GM12865 (cell line): ENCODE measurements at regions not wholly inside any gene's neighbourhood (a gene's known extent, or its start where the extent isn't known, plus 50 kb on each side); places are given as distances from the start of the nearest gene placed in this dataset.

Source experiments
- DNase-seq: peaks from one replicate; pipeline ENCODE4 v3.0.0; 2010; ENCODE audit warnings: low read depth
- H3K4me3 ChIP-seq: 2 replicates; pipeline ENCODE4 v1.5.1; 2011; ENCODE audit warnings: mild to moderate bottlenecking, low read depth, low read length, control low read depth
- TF ChIP-seq, protein P1 (sequence below): IDR thresholded peaks from 2 replicates; pipeline ENCODE4 v1.5.1; 2011; ENCODE audit warnings: low read length, control low read depth, low read depth, inconsistent platforms; ENCODE audit not compliant: insufficient read depth; ENCODE audit errors: missing control alignments

DNA sequence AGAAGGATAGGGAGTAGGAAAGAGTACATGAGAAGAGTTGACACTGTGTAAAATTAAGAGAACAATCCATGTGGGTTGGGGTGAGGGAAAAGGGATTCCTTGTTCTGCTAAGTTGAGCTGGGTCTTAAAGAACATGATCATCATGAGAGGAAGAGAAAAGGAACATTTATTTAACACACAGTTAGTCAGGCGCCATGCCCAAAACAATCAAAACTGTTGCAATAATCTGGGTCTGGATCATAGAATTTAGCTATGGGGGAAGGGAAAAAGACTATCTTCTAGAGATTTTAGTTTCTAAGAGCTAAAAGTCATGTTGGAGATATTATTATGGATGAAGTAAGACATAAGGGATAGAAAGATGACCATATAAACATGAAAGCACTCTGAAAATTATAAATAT lies 178.9 kb downstream of the SEM1 start:
- DNase-seq, result no peak
- no peak overlapping the region for H3K4me3 ChIP-seq
- TF ChIP-seq, protein P1, sequence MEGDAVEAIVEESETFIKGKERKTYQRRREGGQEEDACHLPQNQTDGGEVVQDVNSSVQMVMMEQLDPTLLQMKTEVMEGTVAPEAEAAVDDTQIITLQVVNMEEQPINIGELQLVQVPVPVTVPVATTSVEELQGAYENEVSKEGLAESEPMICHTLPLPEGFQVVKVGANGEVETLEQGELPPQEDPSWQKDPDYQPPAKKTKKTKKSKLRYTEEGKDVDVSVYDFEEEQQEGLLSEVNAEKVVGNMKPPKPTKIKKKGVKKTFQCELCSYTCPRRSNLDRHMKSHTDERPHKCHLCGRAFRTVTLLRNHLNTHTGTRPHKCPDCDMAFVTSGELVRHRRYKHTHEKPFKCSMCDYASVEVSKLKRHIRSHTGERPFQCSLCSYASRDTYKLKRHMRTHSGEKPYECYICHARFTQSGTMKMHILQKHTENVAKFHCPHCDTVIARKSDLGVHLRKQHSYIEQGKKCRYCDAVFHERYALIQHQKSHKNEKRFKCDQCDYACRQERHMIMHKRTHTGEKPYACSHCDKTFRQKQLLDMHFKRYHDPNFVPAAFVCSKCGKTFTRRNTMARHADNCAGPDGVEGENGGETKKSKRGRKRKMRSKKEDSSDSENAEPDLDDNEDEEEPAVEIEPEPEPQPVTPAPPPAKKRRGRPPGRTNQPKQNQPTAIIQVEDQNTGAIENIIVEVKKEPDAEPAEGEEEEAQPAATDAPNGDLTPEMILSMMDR, result no peak

DNA sequence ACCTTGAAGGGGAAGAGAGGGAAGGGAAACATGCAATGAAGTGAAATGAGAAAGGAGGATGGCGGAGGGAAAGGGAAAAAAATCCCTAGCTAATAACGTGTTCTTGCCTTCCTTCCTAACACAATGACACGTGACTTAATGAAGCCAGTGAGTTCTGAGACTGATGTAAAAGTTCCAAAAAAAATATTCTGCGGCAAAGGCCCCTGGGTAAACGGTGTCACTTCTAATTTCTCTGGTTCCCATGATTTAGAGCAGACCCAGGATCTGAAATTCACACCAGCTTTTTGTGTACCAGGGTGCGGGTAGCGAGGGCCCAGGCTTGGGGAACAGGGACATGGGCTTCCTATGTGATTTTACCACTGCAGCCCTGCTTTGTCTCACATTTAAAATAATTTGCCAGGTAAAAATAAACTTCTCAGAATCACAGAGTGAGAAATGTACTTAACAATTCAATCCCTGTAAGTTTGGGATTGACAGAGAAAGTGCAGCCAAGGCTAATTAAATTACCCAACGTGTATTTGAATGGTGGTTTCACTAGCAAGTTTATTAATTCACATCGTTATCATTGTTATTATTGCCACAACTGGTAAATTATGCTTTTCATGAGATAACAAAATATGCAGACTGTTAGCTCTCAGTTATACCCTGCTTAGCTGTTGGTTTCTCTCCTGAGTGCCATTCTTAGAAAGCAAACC lies 182.4 kb downstream of the SEM1 start:
- TF ChIP-seq, protein P1, result no peak
- no peak for DNase-seq
- no peak overlapping the region for H3K4me3 ChIP-seq

DNA sequence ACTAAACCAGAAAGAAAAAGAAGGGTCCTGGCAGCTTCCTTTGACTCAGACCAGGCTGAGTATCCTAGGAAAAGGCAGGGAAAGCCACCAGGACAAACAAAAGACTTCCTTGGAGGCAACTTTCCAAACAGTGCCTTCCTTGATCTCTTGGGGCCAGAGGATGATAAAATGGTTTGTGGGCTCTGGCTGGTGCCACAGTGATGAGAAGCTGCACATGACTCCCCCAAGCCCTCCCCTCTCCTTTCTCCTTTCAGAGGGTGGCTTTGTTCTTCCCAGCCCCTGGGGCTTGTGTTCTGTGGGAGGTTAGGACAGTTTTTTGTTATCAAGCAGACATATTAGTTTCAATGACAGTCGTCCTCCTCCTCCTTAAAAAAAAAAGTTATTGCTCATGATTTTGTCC lies 183.2 kb downstream of the SEM1 start:
- TF ChIP-seq, protein P1, result no peak
- no peak for DNase-seq
- H3K4me3 ChIP-seq, result no peak overlapping the region

DNA sequence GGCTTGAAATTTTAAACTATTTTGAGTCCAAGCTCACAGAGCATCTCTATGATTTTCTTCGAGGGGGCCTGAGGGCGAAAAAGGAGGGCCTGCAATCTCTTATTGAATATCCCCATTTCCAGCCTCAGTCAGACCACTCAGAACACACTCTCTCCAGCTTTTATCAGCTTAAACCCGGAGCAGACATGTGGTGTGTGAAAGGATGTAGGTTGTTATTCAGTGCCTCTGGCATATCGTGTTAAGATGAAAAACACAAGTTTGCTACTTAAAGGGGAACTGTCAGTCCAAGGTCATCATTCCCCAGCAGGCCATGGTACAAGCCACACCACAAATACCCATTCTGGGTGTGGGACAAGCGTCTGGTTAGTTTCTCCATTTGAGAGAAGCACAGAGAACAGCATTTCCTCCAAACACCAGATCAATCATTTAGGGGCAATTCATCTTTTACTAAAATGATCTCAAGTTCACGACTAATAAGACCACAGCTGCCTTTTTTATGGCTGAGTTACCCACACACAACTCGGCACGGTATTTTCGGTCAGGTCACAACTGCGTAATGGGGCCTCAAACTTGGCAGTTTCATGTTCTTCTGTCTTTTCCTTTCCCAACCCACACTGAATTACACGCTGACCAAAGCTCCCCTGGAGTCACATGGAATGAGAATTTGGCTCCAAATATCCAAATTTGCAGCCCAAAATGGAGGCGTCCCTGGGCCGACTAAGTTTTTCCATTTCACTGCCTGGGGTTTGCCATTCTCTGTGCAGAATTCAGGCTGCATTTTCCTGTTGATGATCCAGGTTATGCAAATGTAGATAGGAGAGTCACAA lies 188.4 kb downstream of the SEM1 start:
- H3K4me3 ChIP-seq, result no peak overlapping the region
- TF ChIP-seq, protein P1, result no peak
- DNase-seq, result no peak

DNA sequence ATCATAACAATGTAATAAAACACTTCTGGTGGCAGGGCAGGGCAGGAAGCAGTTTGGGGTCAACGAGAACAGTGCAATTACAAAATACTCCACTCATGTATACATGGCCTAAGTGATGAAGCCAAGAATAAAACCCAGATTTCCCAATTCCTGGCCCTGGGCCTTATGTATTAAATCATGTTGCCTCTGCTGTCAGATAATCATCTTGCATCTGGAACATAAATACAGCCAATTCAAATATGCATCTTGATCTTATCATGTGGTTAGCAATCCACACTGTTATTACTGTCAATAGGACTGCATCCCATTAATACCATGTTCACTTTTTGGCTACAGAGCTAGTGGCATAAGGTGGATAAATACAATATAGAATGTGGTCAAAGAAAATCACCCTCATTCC lies 186.5 kb upstream of the SLC25A13 start:
- TF ChIP-seq, protein P1, result no peak
- H3K4me3 ChIP-seq, result no peak overlapping the region
- DNase-seq, result no peak

DNA sequence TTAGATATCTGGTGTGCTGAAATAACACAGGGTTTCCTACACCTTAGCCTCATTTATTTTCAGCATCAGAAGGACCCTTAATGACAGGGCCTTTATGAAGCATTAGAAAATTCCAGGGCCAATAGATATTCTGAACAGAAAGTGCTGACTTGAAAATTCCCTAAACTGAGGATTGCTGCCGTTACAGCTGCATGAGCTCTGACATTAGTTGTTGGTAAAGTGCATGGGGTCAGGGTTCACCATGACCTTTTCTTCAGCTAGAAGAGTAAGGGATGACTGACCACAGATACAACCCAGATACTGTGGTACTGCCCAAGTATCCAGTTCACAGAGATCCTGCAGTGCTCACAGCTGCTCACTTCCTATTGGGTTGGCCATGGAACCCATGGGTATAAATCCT lies 181.7 kb upstream of the SLC25A13 start:
- TF ChIP-seq, protein P1, result no peak
- DNase-seq, result no peak
- H3K4me3 ChIP-seq, result no peak overlapping the region
